ENCODE measurements at regions not wholly inside any gene's neighbourhood (a gene's known extent, or its start where the extent isn't known, plus 50 kb on each side); places are given as distances from the start of the nearest gene placed in this dataset.

- no peak for TF ChIP-seq CTCF (IDR thresholded peaks at IDR 0.05; ENCODE audit: insufficient read depth, low read length, missing control alignments)
- H3K4me3 ChIP-seq (ENCODE audit: low read depth, low read length), result no peak overlapping the region
- ChIA-PET POLR2A (no interaction called here), CTCF (interaction anchor here (1.6 kb wide), 1 partner anchor 50 kb away, joined by 3 read pairs; no protein-coding TSS in a partner anchor)
- DNase-seq (ENCODE audit: low read depth, low spot score), result no peak
Measured at GRCh38 chr16:80874925-80875324, 70.5 kb upstream of the CDYL2 start.

DNA sequence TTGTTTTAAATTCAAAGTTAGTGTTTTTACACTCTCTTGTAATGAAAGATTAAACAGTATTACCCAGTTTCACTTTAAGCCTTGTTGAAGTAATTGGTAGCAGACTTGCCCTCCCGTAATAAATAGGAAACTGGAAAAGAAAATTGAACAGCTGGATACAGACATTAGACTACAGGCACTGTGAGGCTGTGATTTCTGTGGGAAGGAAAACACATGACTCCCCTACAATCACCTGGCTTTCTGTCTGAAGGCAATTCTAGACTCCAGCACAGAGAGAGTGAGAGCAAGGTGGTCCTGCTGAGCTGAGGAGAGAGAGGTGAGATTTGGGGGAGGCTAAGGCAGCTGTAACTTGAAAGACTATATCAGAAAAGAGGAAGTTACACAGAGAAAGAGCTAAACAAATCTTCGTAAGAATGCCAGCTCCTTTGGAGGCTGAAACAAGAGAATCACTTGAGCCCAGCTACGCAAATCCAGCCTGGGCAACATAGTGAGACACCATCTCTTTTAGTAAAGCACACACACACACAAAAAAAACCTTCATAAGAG is 57.8 kb upstream of the CDYL2 start:
- ChIA-PET CTCF (interaction anchor here (0.6 to 2.8 kb wide), 2 partner anchors 9 to 11 kb away, joined by 3 to 15 read pairs; no protein-coding TSS in a partner anchor), POLR2A (no interaction called here)
- H3K4me3 ChIP-seq (ENCODE audit: low read depth, low read length), result no peak overlapping the region
- TF ChIP-seq CTCF (IDR thresholded peaks at IDR 0.05; ENCODE audit: insufficient read depth, low read length, missing control alignments), result no peak
- DNase-seq (ENCODE audit: low read depth, low spot score), result no peak

All from AG04449 (cell line).